22Rv1 (cell line): ENCODE measurements at regions not wholly inside any gene's neighbourhood (a gene's known extent, or its start where the extent isn't known, plus 50 kb on each side); places are given as distances from the start of the nearest gene placed in this dataset.

ENCODE experiments used
- ZFX ChIP-seq: fragments of 450-650 bp; IDR thresholded peaks from 2 replicates; pipeline ENCODE4 v1.6.1; 2017; ENCODE audit warnings: antibody characterized with exemption, borderline replicate concordance
- TF ChIP-seq, protein P1 (sequence below): fragments of 450-650 bp; IDR thresholded peaks from 2 replicates; pipeline ENCODE4 v1.5.1; 2017; ENCODE audit warnings: mild to moderate bottlenecking

DNA sequence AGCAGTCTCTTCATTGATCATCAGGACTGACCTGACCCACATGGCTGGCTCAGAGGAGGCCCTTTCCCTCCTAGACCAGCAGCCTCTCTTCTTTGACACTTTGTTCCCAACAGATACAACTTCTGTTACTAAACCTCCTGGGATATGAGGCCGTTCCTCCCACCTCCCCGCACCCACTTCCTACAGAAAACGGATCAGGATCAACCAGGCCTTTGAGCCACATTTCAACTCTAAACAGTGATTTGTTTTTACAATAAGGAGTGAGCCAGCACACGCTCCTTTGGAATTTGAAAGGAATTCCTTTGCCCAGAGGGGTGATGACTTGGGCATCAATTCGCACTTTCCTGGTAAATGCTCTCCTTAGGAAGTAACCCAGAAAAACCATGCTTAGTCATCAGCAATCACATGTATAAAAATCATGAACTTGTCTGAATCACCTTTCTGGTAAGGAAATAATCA lies 180.4 kb downstream of the FAM124B start:
- TF ChIP-seq, protein P1, sequence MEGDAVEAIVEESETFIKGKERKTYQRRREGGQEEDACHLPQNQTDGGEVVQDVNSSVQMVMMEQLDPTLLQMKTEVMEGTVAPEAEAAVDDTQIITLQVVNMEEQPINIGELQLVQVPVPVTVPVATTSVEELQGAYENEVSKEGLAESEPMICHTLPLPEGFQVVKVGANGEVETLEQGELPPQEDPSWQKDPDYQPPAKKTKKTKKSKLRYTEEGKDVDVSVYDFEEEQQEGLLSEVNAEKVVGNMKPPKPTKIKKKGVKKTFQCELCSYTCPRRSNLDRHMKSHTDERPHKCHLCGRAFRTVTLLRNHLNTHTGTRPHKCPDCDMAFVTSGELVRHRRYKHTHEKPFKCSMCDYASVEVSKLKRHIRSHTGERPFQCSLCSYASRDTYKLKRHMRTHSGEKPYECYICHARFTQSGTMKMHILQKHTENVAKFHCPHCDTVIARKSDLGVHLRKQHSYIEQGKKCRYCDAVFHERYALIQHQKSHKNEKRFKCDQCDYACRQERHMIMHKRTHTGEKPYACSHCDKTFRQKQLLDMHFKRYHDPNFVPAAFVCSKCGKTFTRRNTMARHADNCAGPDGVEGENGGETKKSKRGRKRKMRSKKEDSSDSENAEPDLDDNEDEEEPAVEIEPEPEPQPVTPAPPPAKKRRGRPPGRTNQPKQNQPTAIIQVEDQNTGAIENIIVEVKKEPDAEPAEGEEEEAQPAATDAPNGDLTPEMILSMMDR, result no peak
- TF ChIP-seq ZFX, result no peak
